Body of pancreas (tissue), 4 donors: ENCODE measurements at regions not wholly inside any gene's neighbourhood (a gene's known extent, or its start where the extent isn't known, plus 50 kb on each side); places are given as distances from the start of the nearest gene placed in this dataset.

Experiments used
- CTCF ChIP-seq, 7 experiments: fragments of 450-650 bp in 4 of 7; fragments of 200-600 bp in 3 of 7; sonication (generic) in 3 of 7; IDR thresholded peaks; one replicate each; pipeline ENCODE4 v1.5.1; 2016 to 2019; ENCODE audit warnings: antibody characterized with exemption in 7 of 7
- POLR2A ChIP-seq, 3 donors: fragments of 450-650 bp; IDR thresholded peaks; one replicate each; pipeline ENCODE4 v1.6.1; 2016; ENCODE audit warnings: antibody characterized with exemption in 3 of 3, mild to moderate bottlenecking in 2 of 3

- TF ChIP-seq CTCF (IDR thresholded peaks at IDR 0.05): no peak
- TF ChIP-seq POLR2A (IDR thresholded peaks at IDR 0.05): no peak
These were observed 242.1 kb downstream of the FGF9 start for GRCh38 chr13:21913010-21913409.
